Progenitor cell of endocrine pancreas (in vitro differentiated cells): ENCODE measurements at regions not wholly inside any gene's neighbourhood (a gene's known extent, or its start where the extent isn't known, plus 50 kb on each side); places are given as distances from the start of the nearest gene placed in this dataset.

Source experiments
- DNase-seq: peaks from one replicate; pipeline ENCODE4 v3.0.0; 2021; ENCODE audit warnings: low spot score; ENCODE audit not compliant: unreplicated experiment
- H3K27ac Mint-ChIP-seq: 2 replicates; pipeline ENCODE4 v1.8.0; 2021; ENCODE audit warnings: mild to moderate bottlenecking, moderate library complexity, mixed read lengths
- H3K27me3 Mint-ChIP-seq: 2 replicates; pipeline ENCODE4 v1.8.0; 2021; ENCODE audit warnings: mixed read lengths
- H3K36me3 Mint-ChIP-seq: 2 replicates; pipeline ENCODE4 v1.8.0; 2022; ENCODE audit warnings: mixed read lengths; ENCODE audit not compliant: insufficient read depth
- H3K4me1 Mint-ChIP-seq: 2 replicates; pipeline ENCODE4 v1.8.0; 2021; ENCODE audit warnings: low read depth, mixed read lengths
- H3K4me3 Mint-ChIP-seq: 2 replicates; pipeline ENCODE4 v1.8.0; 2021; ENCODE audit warnings: low read depth, mild to moderate bottlenecking, moderate library complexity, mixed read lengths
- H3K9me3 Mint-ChIP-seq: 2 replicates; pipeline ENCODE4 v1.8.0; 2021; ENCODE audit warnings: low read depth, mixed read lengths
- TF ChIP-seq, protein P1 (sequence below): fragments of 200-600 bp; sonication (generic); IDR thresholded peaks from one replicate; pipeline ENCODE4 v1.5.0; 2021; ENCODE audit warnings: antibody characterized with exemption, mild to moderate bottlenecking; ENCODE audit not compliant: unreplicated experiment

DNA sequence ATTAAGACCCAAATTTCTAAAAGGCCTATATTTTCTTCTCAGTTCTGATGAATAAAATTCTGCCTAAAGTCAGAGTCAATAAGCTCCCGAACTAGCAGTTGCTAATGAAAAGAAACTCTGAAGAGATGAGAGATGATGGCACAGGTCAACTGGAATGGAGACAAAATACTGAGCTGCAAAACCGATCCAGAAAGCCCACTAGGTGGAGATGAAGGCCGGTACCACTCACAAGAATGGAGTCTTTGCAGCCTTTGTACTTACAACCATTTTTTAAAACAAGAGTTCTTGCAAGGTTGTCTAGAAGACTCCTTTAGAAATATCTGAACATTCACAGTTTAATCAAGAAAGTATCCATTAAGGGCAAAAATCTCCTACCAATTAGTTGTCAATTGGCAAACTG, 119.9 kb upstream of the TJP1 start:
- Mint-ChIP-seq H3K4me1 (no peaks in the 10 kb centered on the region), H3K27ac (no peak overlapping the region), H3K36me3 (no peaks in the 10 kb centered on the region), H3K9me3 (no peaks in the 10 kb centered on the region), H3K27me3 (no peaks in the 10 kb centered on the region), H3K4me3 (no peak overlapping the region)
- DNase-seq = no peak
- TF ChIP-seq, protein P1, sequence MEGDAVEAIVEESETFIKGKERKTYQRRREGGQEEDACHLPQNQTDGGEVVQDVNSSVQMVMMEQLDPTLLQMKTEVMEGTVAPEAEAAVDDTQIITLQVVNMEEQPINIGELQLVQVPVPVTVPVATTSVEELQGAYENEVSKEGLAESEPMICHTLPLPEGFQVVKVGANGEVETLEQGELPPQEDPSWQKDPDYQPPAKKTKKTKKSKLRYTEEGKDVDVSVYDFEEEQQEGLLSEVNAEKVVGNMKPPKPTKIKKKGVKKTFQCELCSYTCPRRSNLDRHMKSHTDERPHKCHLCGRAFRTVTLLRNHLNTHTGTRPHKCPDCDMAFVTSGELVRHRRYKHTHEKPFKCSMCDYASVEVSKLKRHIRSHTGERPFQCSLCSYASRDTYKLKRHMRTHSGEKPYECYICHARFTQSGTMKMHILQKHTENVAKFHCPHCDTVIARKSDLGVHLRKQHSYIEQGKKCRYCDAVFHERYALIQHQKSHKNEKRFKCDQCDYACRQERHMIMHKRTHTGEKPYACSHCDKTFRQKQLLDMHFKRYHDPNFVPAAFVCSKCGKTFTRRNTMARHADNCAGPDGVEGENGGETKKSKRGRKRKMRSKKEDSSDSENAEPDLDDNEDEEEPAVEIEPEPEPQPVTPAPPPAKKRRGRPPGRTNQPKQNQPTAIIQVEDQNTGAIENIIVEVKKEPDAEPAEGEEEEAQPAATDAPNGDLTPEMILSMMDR = peak; percentile 30

DNA sequence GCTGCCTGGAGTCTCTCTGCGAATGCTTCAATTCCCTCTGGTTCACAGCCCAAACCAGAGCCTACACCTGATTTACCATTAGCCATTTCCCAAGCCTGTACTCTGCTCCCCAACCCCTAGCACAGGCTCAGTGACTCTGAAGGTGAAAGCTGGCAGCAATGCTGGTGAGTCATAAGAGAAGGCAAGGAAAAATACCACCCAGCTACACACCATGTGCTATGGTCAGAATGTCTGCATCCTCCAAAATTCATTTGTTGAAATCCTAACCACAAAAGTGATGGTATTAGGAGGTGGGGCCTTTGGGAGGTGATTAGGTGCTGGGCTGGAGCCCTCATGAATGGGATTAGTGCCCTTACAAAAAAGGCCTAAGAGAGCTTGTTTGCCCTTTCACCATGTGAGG, 117.1 kb upstream of the TJP1 start:
- no peak for DNase-seq
- no peaks in the 10 kb centered on the region for H3K36me3 Mint-ChIP-seq
- H3K27me3 Mint-ChIP-seq = no peaks in the 10 kb centered on the region
- H3K9me3 Mint-ChIP-seq = no peaks in the 10 kb centered on the region
- TF ChIP-seq, protein P1 = no peak
- no peaks in the 10 kb centered on the region for H3K4me1 Mint-ChIP-seq
- H3K4me3 Mint-ChIP-seq = no peak overlapping the region
- no peak overlapping the region for H3K27ac Mint-ChIP-seq

DNA sequence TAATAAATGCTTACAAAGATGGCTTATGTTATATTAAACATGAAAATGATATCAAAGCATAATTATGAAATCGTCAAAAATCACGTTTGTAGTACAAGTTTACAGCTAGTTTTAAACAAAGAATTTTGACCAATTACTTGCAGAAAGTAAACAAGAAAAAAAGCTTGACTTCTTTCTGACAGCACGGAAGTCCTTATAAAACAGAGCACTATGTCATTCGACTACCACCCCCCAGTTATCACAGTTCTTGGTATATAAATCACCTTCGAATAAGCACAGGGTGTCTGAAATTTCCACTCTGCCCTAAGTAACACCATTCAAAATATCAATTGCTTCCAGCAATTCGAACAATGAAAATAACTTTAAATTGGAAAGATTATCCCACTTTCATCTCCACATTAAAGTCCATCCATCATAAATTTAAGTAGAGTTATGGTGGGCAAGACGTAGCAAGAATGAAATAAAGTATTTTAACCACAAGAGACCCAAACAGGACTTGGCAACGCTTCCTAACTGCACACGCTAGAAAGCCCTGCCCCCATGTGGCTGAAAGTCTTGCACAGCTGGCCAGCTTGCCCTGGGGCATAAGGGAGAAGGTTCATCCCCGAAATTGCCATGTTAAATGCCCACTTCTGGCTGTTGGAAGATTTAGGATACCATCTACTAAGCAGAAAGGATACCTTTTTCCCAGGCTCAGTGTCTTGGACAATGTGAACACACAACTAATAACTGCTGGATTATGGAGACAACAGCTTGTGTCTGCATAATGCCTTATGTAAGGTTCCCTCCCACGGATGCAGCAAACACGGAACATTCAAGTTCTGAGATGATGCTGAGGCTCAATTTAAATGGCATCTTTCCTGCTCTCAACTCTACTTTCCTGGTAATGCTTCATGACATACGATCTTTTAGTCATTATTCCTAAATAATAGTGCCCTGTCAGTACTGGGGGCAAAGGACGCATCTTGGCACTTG, 116.4 kb upstream of the TJP1 start:
- Mint-ChIP-seq H3K4me1 (no peaks in the 10 kb centered on the region), H3K27me3 (no peaks in the 10 kb centered on the region), H3K36me3 (no peaks in the 10 kb centered on the region), H3K4me3 (no peak overlapping the region), H3K27ac (no peak overlapping the region), H3K9me3 (no peaks in the 10 kb centered on the region)
- no peak for DNase-seq
- TF ChIP-seq, protein P1 = peak; percentile 22

DNA sequence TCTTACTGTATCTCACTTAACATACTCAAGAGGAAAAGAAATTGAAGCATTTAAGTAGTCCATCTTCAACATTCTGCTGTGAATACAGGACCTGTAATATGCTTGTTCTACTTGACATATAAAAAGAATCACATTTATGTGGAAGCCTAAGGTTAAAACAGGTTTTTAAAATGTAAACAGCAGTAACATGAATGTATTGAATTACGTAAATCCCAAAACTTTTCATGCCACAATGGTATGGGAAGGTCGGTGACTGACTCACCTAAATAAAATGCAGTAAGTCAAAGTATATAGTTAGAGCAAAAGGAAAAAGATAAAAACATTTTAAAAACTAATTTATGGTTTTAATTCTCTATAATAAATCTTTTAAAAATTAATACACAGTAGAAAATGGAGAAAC, 115.7 kb upstream of the TJP1 start:
- DNase-seq = no peak
- Mint-ChIP-seq H3K9me3 (no peaks in the 10 kb centered on the region), H3K27me3 (no peaks in the 10 kb centered on the region), H3K4me3 (no peak overlapping the region), H3K27ac (no peak overlapping the region), H3K36me3 (no peaks in the 10 kb centered on the region), H3K4me1 (peaks cover 2% of the 10 kb centered on the region)
- TF ChIP-seq, protein P1 = no peak

DNA sequence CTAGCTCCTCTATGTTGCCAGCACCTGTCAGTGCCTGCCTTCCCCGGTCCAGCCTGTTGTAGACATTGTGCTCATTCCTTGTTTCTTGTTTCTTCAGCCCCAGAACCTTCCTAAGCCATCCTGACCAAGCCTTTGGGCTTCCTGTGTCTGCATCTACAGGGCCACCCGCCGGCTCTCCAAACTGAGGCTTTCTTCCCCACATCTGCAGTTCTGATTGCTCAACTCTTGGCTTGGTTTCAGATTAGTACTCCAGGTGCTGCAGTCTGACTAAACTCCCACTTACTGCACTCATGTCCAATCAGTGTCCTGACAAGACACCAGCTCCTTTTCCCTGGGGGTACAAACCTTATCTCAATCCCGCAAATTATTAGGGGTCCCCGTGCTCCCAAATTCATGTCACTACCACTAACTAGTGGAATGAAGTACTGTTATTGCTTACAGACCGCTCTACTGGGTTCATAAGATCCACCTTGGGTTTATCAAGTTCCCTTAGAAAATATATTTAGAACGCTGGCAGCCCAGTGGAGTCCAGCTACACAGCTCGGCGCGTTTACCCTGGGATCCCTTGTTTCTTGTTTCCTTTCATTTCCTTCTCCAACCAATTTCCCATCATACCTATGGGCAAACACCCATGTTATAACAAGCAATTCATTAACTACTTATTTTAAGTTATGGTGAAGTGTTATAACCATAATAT, 114.2 kb upstream of the TJP1 start:
- Mint-ChIP-seq H3K4me1 (peaks cover 2% of the 10 kb centered on the region), H3K27ac (no peak overlapping the region), H3K36me3 (no peaks in the 10 kb centered on the region), H3K27me3 (no peaks in the 10 kb centered on the region), H3K9me3 (no peaks in the 10 kb centered on the region), H3K4me3 (no peak overlapping the region)
- no peak for DNase-seq
- TF ChIP-seq, protein P1 = no peak
